ENCODE measurements at regions not wholly inside any gene's neighbourhood (a gene's known extent, or its start where the extent isn't known, plus 50 kb on each side); places are given as distances from the start of the nearest gene placed in this dataset.

GRCh38 chr6:12383448-12383847 lies 93.3 kb downstream of the EDN1 start:
- DNase-seq = peak in 1 of 2 donors; percentile 14

GRCh38 chr6:12384357-12384912 lies 94.3 kb downstream of the EDN1 start:
- DNase-seq = no peak

GRCh38 chr6:12385316-12385715 lies 95.2 kb downstream of the EDN1 start:
- DNase-seq = no peak

GRCh38 chr6:12386816-12387215 lies 96.7 kb downstream of the EDN1 start:
- DNase-seq = no peak

GRCh38 chr6:12391472-12391871 lies 101.3 kb downstream of the EDN1 start:
- no peak for DNase-seq

GRCh38 chr6:12392490-12392889 lies 102.3 kb downstream of the EDN1 start:
- no peak for DNase-seq

- no peak for DNase-seq
Observed at GRCh38 chr6:12393100-12393499, 102.9 kb downstream of the EDN1 start.

GRCh38 chr6:12394170-12394569 lies 104.0 kb downstream of the EDN1 start:
- DNase-seq = no peak

GRCh38 chr6:12395898-12396297 lies 105.7 kb downstream of the EDN1 start:
- no peak for DNase-seq

GRCh38 chr6:12401200-12401599 lies 111.0 kb downstream of the EDN1 start:
- no peak for DNase-seq

- DNase-seq = no peak
Observed at GRCh38 chr6:12403201-12403826, 113.2 kb downstream of the EDN1 start.

GRCh38 chr6:12403947-12404647 lies 113.9 kb downstream of the EDN1 start:
- no peak for DNase-seq

GRCh38 chr6:12404651-12405050 lies 114.5 kb downstream of the EDN1 start:
- DNase-seq = no peak

GRCh38 chr6:12408752-12409151 lies 118.6 kb downstream of the EDN1 start:
- DNase-seq = no peak

- DNase-seq = no peak
Observed at GRCh38 chr6:12410946-12411345, 120.8 kb downstream of the EDN1 start.

GRCh38 chr6:12414096-12414675 lies 124.0 kb downstream of the EDN1 start:
- no peak for DNase-seq

- DNase-seq = no peak
Observed at GRCh38 chr6:12415980-12416598, 125.9 kb downstream of the EDN1 start.

- no peak for DNase-seq
Observed at GRCh38 chr6:12417191-12417590, 127.0 kb downstream of the EDN1 start.

- no peak for DNase-seq
Observed at GRCh38 chr6:12418946-12419345, 128.8 kb downstream of the EDN1 start.

GRCh38 chr6:12419631-12420272 lies 129.6 kb downstream of the EDN1 start:
- no peak for DNase-seq

- no peak for DNase-seq
Observed at GRCh38 chr6:12420626-12421025, 130.5 kb downstream of the EDN1 start.

GRCh38 chr6:12421596-12421995 lies 131.4 kb downstream of the EDN1 start:
- no peak for DNase-seq

- no peak for DNase-seq
Observed at GRCh38 chr6:12422848-12423247, 132.7 kb downstream of the EDN1 start.
